GM12878 (cell line): ENCODE measurements at regions not wholly inside any gene's neighbourhood (a gene's known extent, or its start where the extent isn't known, plus 50 kb on each side); places are given as distances from the start of the nearest gene placed in this dataset.
A peak's percentile ranks its signal among the peaks of the same experiment; 100 is the strongest.

Source experiments
- BACH1 ChIP-seq: fragments of 450-650 bp; IDR thresholded peaks from 2 replicates; pipeline ENCODE4 v1.6.1; 2017; ENCODE audit warnings: mild to moderate bottlenecking, borderline replicate concordance
- BHLHE40 ChIP-seq, 2 experiments: fragments of 450-650 bp in 1 of 2; IDR thresholded peaks; 2 replicates each; pipeline ENCODE4 v1.6.1; 2011 to 2017; ENCODE audit warnings: low read depth in 2 of 2, borderline replicate concordance in 1 of 2, improper control_type of control experiment in 1 of 2, low read length in 1 of 2, mild to moderate bottlenecking in 1 of 2
- CBFB ChIP-seq: IDR thresholded peaks from 2 replicates; pipeline ENCODE4 v1.6.1; 2016; ENCODE audit warnings: antibody characterized with exemption, low read depth
- FOXK2 ChIP-seq: fragments of 450-650 bp; IDR thresholded peaks from 2 replicates; pipeline ENCODE4 v1.6.1; 2017; ENCODE audit warnings: mild to moderate bottlenecking, moderate library complexity
- HDAC2 ChIP-seq: fragments of 200-600 bp; sonication (generic); IDR thresholded peaks from 2 replicates; pipeline ENCODE4 v1.6.1; 2017
- IKZF2 ChIP-seq, 2 experiments: fragments of 450-650 bp; IDR thresholded peaks; 2 replicates each; pipeline ENCODE4 v1.6.1; 2017; ENCODE audit warnings: mild to moderate bottlenecking in 2 of 2, moderate library complexity in 2 of 2
- IRF4 ChIP-seq: IDR thresholded peaks from 2 replicates; pipeline ENCODE4 v1.6.1; 2011; ENCODE audit warnings: low read depth, low read length
- MEF2B ChIP-seq: fragments of 450-650 bp; IDR thresholded peaks from 2 replicates; pipeline ENCODE4 v1.6.1; 2018; ENCODE audit warnings: mild to moderate bottlenecking, moderate library complexity; ENCODE audit not compliant: partially characterized antibody, poor library complexity, severe bottlenecking
- MTA2 ChIP-seq: fragments of 450-650 bp; IDR thresholded peaks from 2 replicates; pipeline ENCODE4 v1.6.1; 2016; ENCODE audit warnings: low read depth, mild to moderate bottlenecking, moderate library complexity
- NFXL1 ChIP-seq: fragments of 450-650 bp; IDR thresholded peaks from 2 replicates; pipeline ENCODE4 v1.6.1; 2017; ENCODE audit warnings: antibody characterized with exemption, mild to moderate bottlenecking, borderline replicate concordance
- NFYB ChIP-seq: IDR thresholded peaks from 2 replicates; pipeline ENCODE4 v1.6.1; 2011; ENCODE audit warnings: low read depth, mild to moderate bottlenecking, low read length, improper control_type of control experiment, moderate library complexity; ENCODE audit not compliant: insufficient read depth
- NR2F1 ChIP-seq: fragments of 450-650 bp; conservative IDR thresholded peaks from 2 replicates; pipeline ENCODE4 v1.6.1; 2017; ENCODE audit warnings: mild to moderate bottlenecking
- POLR2A ChIP-seq: IDR thresholded peaks from 2 replicates; pipeline ENCODE4 v1.6.1; 2011; ENCODE audit warnings: low read depth, mild to moderate bottlenecking, low read length
- RAD51 ChIP-seq: fragments of 450-650 bp; IDR thresholded peaks from 2 replicates; pipeline ENCODE4 v1.6.1; 2016; ENCODE audit warnings: moderate library complexity, mild to moderate bottlenecking, inconsistent platforms
- RCOR1 ChIP-seq: conservative IDR thresholded peaks from 2 replicates; pipeline ENCODE4 v1.6.1; 2012; ENCODE audit warnings: low read depth, low read length, improper control_type of control experiment
- SMAD1 ChIP-seq: fragments of 450-650 bp; IDR thresholded peaks from 2 replicates; pipeline ENCODE4 v1.6.1; 2018; ENCODE audit warnings: mild to moderate bottlenecking, low read depth; ENCODE audit not compliant: partially characterized antibody
- SUZ12 ChIP-seq: fragments of 200-600 bp; sonication (generic); IDR thresholded peaks from one replicate; pipeline ENCODE4 v1.6.1; 2018; ENCODE audit warnings: antibody characterized with exemption, mild to moderate bottlenecking; ENCODE audit not compliant: unreplicated experiment
- TARDBP ChIP-seq: IDR thresholded peaks from 2 replicates; pipeline ENCODE4 v1.6.1; 2016; ENCODE audit warnings: borderline replicate concordance
- ZNF622 ChIP-seq: fragments of 450-650 bp; IDR thresholded peaks from 2 replicates; pipeline ENCODE4 v1.6.1; 2017; ENCODE audit warnings: mild to moderate bottlenecking, inconsistent platforms
- TF ChIP-seq, protein P1 (sequence below): IDR thresholded peaks from 2 replicates; pipeline ENCODE4 v1.6.1; 2012; ENCODE audit warnings: low read depth, low read length, improper control_type of control experiment
- TF ChIP-seq, protein P2 (sequence below): fragments of 450-650 bp; conservative IDR thresholded peaks from 2 replicates; pipeline ENCODE4 v1.6.1; 2017; ENCODE audit warnings: mild to moderate bottlenecking, moderate library complexity
- TF ChIP-seq, protein P3 (sequence below): fragments of 450-650 bp; IDR thresholded peaks from 2 replicates; pipeline ENCODE4 v1.6.1; 2018; ENCODE audit warnings: borderline replicate concordance, mild to moderate bottlenecking; ENCODE audit not compliant: partially characterized antibody
- TF ChIP-seq, protein P4 (sequence below): fragments of 450-650 bp; formaldehyde crosslinking; IDR thresholded peaks from 2 replicates; pipeline ENCODE4 v1.4.0; 2020; ENCODE audit warnings: mild to moderate bottlenecking, moderate library complexity

DNA sequence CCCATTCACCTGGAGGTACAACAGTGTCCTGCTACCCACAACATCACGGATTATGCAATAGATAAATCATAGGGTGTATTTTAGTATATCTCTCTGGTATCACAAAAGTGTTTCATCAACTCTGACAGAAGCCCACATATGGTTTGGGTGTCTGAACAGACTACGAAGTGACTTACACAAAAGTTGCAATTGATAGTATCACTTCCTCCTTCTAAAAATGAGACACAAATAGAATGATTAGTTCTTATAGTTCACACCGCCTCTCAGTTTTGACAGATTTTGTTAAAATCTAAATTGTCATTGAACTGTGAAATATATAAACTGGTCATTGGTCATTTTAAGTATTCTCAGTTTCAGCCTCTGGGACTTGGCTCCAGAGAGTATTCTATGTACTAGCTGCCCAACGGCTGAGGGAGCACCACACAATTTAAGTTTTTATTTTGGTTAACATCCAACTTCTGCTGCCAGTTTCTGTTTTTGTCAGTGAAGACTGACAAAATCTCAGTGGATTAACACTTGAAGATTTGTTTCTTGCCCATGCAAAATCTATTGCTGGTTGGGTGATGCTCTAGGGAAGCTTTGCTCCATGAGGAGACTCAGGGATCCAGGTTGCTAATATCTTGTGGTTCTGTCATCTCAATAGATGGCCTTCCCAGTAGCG is 113.8 kb upstream of the PUDP start (continued):
- TF ChIP-seq NFYB (no peak), BACH1 (peak; percentile 45; the same call in 1 of the 2 replicates), SMAD1 (peak; percentile 78), BHLHE40 (IDR thresholded peaks at IDR 0.05; ENCODE audit: borderline replicate concordance in 1 of 2, low read depth in 2 of 2, low read length in 1 of 2) (peak; percentile 47 to 49; a peak in 2 of 4 replicates), TARDBP (no peak), CBFB (no peak), RCOR1 (peak; percentile 72; the same call in 1 of the 2 replicates), IKZF2 (IDR thresholded peaks at IDR 0.05) (peak; percentile 84 to 88; a peak in 3 of 4 replicates), SUZ12 (no peak), MEF2B (peak; percentile 96), NR2F1 (peak; percentile 92), HDAC2 (no peak), MTA2 (peak; percentile 98), POLR2A (no peak), RAD51 (0 out of 2 replicates have a peak, but pooled peaks have one; percentile 27), FOXK2 (no peak), NFXL1 (no peak), IRF4 (peak; percentile 72; the same call in 1 of the 2 replicates), ZNF622 (no peak)
- TF ChIP-seq, protein P1, sequence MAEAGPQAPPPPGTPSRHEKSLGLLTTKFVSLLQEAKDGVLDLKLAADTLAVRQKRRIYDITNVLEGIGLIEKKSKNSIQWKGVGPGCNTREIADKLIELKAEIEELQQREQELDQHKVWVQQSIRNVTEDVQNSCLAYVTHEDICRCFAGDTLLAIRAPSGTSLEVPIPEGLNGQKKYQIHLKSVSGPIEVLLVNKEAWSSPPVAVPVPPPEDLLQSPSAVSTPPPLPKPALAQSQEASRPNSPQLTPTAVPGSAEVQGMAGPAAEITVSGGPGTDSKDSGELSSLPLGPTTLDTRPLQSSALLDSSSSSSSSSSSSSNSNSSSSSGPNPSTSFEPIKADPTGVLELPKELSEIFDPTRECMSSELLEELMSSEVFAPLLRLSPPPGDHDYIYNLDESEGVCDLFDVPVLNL, result no peak
- TF ChIP-seq, protein P2, sequence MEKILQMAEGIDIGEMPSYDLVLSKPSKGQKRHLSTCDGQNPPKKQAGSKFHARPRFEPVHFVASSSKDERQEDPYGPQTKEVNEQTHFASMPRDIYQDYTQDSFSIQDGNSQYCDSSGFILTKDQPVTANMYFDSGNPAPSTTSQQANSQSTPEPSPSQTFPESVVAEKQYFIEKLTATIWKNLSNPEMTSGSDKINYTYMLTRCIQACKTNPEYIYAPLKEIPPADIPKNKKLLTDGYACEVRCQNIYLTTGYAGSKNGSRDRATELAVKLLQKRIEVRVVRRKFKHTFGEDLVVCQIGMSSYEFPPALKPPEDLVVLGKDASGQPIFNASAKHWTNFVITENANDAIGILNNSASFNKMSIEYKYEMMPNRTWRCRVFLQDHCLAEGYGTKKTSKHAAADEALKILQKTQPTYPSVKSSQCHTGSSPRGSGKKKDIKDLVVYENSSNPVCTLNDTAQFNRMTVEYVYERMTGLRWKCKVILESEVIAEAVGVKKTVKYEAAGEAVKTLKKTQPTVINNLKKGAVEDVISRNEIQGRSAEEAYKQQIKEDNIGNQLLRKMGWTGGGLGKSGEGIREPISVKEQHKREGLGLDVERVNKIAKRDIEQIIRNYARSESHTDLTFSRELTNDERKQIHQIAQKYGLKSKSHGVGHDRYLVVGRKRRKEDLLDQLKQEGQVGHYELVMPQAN, result no peak
- TF ChIP-seq, protein P3, sequence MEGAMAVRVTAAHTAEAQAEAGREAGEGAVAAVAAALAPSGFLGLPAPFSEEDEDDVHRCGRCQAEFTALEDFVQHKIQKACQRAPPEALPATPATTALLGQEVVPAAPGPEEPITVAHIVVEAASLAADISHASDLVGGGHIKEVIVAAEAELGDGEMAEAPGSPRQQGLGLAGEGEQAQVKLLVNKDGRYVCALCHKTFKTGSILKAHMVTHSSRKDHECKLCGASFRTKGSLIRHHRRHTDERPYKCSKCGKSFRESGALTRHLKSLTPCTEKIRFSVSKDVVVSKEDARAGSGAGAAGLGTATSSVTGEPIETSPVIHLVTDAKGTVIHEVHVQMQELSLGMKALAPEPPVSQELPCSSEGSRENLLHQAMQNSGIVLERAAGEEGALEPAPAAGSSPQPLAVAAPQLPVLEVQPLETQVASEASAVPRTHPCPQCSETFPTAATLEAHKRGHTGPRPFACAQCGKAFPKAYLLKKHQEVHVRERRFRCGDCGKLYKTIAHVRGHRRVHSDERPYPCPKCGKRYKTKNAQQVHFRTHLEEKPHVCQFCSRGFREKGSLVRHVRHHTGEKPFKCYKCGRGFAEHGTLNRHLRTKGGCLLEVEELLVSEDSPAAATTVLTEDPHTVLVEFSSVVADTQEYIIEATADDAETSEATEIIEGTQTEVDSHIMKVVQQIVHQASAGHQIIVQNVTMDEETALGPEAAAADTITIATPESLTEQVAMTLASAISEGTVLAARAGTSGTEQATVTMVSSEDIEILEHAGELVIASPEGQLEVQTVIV, result no peak
- TF ChIP-seq, protein P4, sequence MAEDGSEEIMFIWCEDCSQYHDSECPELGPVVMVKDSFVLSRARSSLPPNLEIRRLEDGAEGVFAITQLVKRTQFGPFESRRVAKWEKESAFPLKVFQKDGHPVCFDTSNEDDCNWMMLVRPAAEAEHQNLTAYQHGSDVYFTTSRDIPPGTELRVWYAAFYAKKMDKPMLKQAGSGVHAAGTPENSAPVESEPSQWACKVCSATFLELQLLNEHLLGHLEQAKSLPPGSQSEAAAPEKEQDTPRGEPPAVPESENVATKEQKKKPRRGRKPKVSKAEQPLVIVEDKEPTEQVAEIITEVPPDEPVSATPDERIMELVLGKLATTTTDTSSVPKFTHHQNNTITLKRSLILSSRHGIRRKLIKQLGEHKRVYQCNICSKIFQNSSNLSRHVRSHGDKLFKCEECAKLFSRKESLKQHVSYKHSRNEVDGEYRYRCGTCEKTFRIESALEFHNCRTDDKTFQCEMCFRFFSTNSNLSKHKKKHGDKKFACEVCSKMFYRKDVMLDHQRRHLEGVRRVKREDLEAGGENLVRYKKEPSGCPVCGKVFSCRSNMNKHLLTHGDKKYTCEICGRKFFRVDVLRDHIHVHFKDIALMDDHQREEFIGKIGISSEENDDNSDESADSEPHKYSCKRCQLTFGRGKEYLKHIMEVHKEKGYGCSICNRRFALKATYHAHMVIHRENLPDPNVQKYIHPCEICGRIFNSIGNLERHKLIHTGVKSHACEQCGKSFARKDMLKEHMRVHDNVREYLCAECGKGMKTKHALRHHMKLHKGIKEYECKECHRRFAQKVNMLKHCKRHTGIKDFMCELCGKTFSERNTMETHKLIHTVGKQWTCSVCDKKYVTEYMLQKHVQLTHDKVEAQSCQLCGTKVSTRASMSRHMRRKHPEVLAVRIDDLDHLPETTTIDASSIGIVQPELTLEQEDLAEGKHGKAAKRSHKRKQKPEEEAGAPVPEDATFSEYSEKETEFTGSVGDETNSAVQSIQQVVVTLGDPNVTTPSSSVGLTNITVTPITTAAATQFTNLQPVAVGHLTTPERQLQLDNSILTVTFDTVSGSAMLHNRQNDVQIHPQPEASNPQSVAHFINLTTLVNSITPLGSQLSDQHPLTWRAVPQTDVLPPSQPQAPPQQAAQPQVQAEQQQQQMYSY, result no peak
